HG03060 (cell line): ENCODE measurements at regions not wholly inside any gene's neighbourhood (a gene's known extent, or its start where the extent isn't known, plus 50 kb on each side); places are given as distances from the start of the nearest gene placed in this dataset.
"Not testable (repeated sequence)": the region's sequence is repeated elsewhere in the genome, so short reads cannot be mapped to it uniquely, and the experiment has no call there.

Experiments
- ATAC-seq: cut with Tn5 transposase; IDR thresholded peaks from one replicate; pipeline ENCODE4 v1.9.1; 2021; ENCODE audit warnings: low read depth, moderate number of reproducible peaks; ENCODE audit not compliant: unreplicated experiment

DNA sequence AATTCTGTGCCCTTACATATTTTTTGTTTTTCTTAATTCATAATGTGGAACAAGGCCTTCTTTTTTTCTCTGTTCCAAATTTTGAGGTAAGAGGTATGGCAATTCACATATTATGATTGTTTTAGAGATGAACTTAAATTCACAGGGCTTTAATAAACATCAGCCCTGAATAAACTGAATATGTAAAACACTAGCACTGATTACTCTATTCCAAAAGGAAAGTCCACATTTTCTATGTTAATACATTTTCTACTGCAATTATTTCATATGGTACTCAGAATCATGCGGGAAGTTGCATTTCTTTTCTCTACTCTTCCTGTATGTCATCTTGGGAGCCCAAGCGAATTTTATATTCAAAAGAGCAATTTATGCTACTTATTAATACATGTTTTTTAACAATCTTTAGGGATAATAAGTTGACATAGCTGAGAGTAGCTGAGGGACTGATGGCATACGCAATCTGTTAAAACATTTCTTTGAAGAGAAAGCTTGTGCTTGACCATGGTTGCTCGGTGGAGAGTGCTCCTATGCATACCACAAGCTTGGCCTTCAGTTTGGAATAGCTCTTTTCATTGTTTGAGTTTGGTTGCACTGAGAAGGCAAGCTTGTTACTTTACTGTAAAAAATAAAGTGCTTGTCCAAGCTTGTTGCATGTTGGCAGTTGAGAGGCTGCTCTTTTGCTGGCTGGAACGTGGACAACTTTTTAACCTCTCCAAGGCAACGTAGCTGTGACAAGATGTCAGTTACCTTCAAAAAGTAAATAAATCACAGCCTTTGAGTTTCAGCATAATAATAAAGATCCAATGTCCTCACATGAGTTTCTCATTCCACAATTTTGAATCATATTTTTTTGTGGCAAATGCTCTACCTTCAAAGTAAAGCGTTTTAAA, 196.3 kb upstream of the SPRY1 start:
- ATAC-seq: no peak

- no peak for ATAC-seq
Measured at GRCh38 chr4:123204737-123205136, 191.9 kb upstream of the SPRY1 start.

DNA sequence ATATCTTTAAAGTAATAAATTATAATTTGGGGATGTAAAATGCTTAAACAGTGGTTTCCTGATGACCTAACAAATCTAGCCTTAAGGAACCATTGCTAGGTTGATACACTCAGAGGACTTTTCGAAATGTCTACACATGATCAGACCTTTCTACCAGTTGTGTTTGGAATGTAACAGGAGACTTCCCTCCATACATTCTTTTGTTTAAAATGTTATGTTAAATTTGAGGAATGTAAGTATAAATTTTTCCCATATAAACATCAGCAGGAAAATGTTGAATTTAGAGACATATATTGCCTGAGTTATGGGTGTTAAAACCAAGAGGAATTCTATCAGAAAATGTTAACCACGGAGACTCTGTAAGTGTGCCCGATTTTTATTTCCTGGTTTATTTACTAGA, 190.6 kb upstream of the SPRY1 start:
- no peak for ATAC-seq

DNA sequence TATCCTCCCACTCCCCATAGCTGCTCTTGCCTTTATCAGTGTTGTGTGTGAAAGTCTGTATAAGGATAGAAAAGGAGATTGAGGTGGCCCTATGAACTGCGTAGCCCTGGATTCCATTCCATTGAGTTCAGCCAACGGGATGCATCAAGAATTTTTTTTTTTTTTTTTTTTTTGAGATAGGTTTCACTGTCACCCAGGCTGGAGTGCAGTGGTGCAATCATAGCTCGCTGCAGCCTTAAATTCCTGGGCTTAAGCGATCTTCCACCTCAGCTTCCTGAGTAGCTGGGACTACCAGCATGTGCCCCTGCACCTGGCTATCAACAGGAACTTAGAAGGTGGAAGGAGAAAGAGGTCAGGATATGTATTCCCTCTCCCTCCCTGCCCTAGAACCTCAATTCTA, 187.2 kb upstream of the SPRY1 start:
- no peak for ATAC-seq

GRCh38 chr4:123215536-123215935, 181.1 kb upstream of the SPRY1 start:
- ATAC-seq: no peak

DNA sequence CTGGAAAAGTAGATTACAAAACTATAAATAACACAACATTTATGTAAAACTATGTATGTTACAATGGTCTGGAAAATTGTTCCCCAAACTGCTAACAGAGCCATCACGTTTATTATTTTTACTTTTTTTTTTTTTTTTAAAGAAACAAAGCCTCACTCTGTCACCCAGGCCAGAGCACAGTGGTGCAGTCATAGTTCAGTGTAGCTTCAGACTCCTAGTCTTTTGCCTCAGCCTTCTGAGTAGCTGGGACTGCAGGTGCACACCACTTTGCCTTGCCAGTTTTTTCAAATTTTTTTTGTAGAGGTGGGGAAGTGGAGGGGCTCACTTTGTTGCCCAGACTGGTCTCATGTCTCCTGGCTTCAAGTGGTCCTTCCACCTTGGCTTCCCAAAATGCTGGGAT, 180.1 kb upstream of the SPRY1 start:
- ATAC-seq: no peak

DNA sequence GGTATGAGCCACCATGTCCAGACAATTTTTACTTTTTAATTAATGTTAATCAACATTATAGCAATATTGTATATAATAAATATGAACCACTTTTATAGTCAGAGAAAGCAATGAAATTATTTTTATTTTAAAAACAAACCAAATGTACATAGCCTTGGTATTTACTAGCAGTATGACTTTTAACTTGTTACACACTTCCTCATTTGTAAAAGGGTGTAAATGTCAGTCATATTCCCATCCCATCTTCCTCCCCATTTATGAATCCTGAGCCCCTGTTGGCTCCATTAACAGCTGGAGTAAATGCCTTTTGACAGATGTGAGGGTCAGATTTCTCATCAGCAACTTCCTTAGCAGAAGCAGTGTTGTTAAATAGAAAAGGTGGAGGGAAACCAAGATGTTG, 179.6 kb upstream of the SPRY1 start:
- no peak for ATAC-seq

- ATAC-seq: no peak
Measured at GRCh38 chr4:123217664-123218063, 178.9 kb upstream of the SPRY1 start.

DNA sequence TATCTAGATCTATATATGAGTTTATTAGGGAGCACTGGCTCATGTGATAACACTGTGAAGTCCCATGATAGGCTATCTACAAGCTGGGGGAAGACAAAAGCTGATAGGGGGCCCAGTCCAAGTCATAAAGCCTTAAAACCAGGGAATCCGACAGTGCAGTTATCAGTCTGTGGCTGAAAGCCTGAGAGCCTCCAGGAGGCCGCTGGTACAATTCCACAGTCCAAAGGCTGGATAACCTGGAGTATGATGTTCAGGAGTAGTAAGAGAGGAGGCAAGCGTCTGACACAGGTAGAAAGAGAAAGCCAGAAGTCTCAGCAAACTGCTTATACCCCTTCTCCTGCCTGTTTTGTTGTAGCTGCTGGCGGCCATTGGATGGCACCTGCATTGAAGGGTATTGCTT, 177.6 kb upstream of the SPRY1 start:
- no peak for ATAC-seq

DNA sequence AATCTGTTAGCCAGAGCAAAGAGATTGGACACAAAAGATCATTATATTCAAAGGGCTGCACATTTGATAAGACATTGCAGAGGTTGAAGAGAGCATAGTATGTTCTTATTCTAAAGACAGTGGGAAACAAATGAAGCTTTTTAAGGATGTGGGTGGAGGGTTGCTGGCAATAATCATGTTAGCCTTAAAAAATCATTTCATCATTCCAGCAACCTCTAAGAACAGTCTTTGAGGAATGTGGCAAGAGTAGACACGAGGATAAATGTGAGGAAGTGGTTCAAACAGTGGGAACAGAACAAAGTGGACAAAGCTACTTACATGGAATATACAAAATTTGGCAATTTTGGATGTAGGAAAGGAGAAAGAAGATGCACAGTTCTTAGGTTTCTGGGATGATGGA, 167.3 kb upstream of the SPRY1 start:
- no peak for ATAC-seq

DNA sequence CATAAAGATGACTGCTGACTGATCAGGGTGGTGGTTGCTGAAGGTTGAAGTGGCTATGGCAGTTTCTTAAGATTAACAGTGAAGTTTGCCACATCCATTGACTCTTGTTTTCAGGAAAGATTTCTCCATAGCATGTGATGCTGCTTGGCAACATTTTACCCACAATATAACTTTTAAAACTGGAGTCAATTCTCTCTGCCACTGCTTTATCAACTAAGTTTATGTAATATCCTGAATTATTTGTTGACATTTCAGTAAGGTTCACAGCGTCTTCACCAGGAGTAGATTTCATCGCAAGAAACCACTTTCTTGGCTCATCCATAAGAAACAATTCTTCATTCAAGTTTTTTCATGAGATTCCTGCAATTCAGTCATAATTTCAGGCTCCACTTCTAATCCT, 166.5 kb upstream of the SPRY1 start:
- no peak for ATAC-seq

- ATAC-seq: no peak
Measured at GRCh38 chr4:123232439-123232838, 164.2 kb upstream of the SPRY1 start.

DNA sequence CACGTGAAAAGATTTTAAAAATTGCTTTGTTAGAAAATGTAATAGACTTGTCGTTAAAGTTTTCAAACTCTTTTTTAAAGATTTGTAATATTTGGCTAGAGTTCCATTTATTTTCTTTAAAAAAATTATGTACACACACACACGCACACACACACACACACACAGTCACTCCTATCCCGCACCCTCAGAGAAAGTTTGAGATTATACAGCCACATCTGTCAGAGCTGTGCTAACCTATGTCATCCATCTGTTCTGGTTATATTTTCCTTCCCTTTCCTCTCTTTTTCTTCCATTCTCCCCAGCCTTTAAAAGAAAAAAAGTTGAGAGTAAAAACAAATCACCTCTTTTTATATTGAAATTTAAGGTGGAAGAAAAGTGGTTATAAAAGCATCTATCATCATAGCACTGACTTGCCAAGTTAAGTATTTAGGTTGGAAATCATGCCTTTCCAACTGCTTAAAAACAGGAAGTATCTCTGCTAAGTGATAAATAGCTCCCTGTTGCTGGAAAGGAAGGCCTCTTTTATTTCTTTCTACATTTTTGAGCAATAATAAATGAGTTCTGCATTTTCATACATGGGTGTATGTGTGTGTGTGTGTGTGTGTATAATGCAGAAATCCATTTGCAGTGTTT, 163.3 kb upstream of the SPRY1 start:
- ATAC-seq: no peak

GRCh38 chr4:123234955-123235354, 161.6 kb upstream of the SPRY1 start:
- no peak for ATAC-seq

- no peak for ATAC-seq
Measured at GRCh38 chr4:123235431-123235830, 161.2 kb upstream of the SPRY1 start.

DNA sequence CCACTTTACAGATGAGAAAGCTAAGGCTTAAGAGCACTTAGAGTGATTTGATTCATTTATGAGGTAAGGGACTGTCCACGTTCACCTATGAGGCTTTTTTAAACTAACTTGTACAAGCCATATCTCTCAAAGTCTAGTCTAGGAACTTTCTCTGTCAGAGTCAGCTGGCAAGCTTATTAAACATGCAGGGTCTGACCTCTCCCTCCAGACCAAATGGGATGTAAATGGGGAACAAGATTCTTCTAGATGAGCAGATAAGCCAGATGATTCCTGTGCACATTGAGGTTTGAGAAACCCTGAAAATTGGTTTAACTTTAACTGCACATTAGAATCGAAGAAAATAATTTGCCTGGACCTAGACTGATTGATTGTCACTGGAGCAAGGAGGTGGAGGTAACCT, 160.0 kb upstream of the SPRY1 start:
- ATAC-seq: no peak

DNA sequence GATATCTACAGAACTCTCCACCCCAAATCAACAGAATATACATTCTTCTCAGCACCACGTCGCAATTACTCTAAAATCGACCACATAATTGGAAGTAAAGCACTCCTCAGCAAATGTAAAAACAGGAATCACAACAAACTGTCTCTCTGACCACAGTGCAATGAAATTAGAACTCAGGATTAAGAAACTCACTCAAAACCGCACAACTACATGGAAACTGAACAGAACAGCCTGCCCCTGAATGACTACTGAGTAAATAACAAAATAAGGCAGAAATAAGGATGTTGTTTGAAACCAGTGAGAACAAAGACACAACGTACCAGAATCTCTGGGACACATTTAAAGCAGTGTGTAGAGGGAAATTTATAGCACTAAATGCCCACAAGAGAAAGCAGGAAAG, 156.3 kb upstream of the SPRY1 start:
- ATAC-seq: not testable (repeated sequence)

GRCh38 chr4:123243220-123243619, 153.4 kb upstream of the SPRY1 start:
- not testable (repeated sequence) for ATAC-seq

GRCh38 chr4:123244137-123244536, 152.5 kb upstream of the SPRY1 start:
- ATAC-seq: no peak

DNA sequence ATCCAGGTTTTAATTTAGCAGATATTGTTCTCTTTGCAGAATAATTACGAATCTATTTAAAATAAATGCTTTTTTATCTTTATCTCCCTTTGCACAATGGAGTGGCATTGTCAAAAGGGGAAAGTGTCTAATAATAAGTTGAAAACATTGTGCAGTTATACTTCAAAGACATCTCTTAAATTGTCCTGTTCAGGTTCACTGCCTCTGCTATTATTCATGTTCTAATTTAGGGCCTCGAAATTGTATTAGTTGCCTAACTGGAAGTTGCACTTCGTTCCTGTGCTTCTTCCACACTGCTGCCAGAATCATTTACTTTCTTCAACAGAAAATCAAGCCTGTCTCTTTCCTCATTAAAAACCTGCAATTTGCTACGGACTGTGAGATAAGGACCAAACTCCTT, 150.5 kb upstream of the SPRY1 start:
- ATAC-seq: no peak

- no peak for ATAC-seq
Measured at GRCh38 chr4:123248085-123248659, 148.4 kb upstream of the SPRY1 start.

DNA sequence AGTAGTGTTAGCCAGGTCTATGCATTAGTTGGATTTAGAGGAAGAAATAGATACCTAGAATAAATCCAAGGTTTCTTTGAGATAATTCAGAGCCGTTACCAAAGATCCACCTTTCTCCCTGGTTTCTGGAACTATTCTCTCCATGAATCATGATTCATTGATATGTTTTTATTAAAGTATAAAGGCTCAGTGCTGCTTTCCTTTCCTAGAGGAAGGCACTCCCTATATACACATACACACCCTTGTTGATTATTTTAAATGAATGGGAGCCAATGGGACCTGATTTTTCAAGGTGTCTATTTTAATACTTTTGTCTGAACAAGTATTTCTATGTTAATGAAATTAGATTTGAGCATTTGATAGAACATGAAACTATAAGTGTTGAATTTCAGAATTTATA, 146.8 kb upstream of the SPRY1 start:
- no peak for ATAC-seq
